ENCODE measurements at regions not wholly inside any gene's neighbourhood (a gene's known extent, or its start where the extent isn't known, plus 50 kb on each side); places are given as distances from the start of the nearest gene placed in this dataset.

DNA sequence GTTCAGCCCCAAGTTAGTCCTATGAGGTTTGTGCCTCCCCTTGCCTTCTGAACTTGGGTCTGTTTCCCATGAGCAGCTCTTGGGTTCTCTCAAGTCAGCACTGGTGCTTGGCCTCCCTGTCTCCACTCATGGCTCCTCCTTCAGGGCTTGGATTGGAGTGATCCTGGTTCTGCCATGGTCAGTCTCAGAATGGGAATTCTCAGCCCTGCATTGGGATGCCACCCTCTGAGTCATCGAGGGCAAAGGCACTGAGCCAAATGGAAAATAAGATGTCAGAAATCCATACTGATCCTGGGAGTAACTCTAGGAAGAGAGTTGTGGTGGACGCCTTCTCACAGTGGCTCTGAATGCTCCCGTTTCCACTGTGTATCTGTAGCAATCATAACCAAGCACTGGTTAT, 233.4 kb upstream of the HABP2 start:
- Histone ChIP-seq H3K27ac (no peak overlapping the region), H3K4me3 (no peak overlapping the region), H3K4me1 (no peaks in the 10 kb centered on the region), H3K27me3 (no peaks in the 10 kb centered on the region), H3K9me3 (no peaks in the 10 kb centered on the region), H3K36me3 (ENCODE audit: low read depth, missing control alignments) (no peaks in the 10 kb centered on the region)
- intact Hi-C loops (cut with DNase I; ENCODE audit: low total_unique reads) = no loop called here
- DNase-seq = no peak
- TF ChIP-seq POLR2A (IDR thresholded peaks at IDR 0.05) = no peak
- TF ChIP-seq, protein P1, sequence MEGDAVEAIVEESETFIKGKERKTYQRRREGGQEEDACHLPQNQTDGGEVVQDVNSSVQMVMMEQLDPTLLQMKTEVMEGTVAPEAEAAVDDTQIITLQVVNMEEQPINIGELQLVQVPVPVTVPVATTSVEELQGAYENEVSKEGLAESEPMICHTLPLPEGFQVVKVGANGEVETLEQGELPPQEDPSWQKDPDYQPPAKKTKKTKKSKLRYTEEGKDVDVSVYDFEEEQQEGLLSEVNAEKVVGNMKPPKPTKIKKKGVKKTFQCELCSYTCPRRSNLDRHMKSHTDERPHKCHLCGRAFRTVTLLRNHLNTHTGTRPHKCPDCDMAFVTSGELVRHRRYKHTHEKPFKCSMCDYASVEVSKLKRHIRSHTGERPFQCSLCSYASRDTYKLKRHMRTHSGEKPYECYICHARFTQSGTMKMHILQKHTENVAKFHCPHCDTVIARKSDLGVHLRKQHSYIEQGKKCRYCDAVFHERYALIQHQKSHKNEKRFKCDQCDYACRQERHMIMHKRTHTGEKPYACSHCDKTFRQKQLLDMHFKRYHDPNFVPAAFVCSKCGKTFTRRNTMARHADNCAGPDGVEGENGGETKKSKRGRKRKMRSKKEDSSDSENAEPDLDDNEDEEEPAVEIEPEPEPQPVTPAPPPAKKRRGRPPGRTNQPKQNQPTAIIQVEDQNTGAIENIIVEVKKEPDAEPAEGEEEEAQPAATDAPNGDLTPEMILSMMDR (IDR thresholded peaks at IDR 0.05) = no peak
- WGBS, 2 donors = 95 to 96% methylated on average over 3 of the region's 3 CpGs

DNA sequence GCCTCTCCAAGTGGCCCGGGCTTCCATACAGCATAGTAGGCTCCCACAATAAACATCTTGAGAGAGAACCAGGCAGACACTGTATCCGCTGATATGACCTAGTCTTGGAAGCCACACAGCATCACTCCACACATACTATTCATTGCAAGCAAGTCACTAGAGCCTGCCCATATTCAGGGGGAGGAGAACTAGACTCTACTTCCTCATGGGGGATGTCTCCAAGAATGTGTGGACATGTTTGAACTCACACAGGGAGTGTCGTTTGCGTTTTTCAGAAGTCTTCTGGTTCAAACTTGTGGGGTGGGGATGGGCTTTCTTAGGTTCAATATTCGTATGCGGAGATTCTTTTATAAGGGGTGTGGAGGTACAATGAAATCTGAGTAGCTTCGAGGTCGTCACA, 232.6 kb upstream of the HABP2 start:
- DNase-seq = no peak
- H3K4me1 ChIP-seq = no peaks in the 10 kb centered on the region
- no peaks in the 10 kb centered on the region for H3K27me3 ChIP-seq
- WGBS, 2 donors = 89% methylated on average over 8 of the region's 8 CpGs
- H3K4me3 ChIP-seq = no peak overlapping the region
- H3K27ac ChIP-seq = no peak overlapping the region
- no peaks in the 10 kb centered on the region for H3K36me3 ChIP-seq (ENCODE audit: low read depth, missing control alignments)
- TF ChIP-seq, protein P1 (IDR thresholded peaks at IDR 0.05) = no peak
- no peak for TF ChIP-seq POLR2A (IDR thresholded peaks at IDR 0.05)
- H3K9me3 ChIP-seq = no peaks in the 10 kb centered on the region
- intact Hi-C loops (cut with DNase I; ENCODE audit: low total_unique reads) = no loop called here

GRCh38 chr10:113320987-113321386, 231.9 kb upstream of the HABP2 start:
- Histone ChIP-seq H3K4me1 (no peaks in the 10 kb centered on the region), H3K36me3 (ENCODE audit: low read depth, missing control alignments) (no peaks in the 10 kb centered on the region), H3K27ac (no peak overlapping the region), H3K27me3 (no peaks in the 10 kb centered on the region), H3K4me3 (no peak overlapping the region), H3K9me3 (no peaks in the 10 kb centered on the region)
- TF ChIP-seq, protein P1 (IDR thresholded peaks at IDR 0.05) = no peak
- no peak for TF ChIP-seq POLR2A (IDR thresholded peaks at IDR 0.05)
- WGBS, 2 donors = 79 to 88% methylated on average over 6 of the region's 6 CpGs
- peak; percentile 17 for DNase-seq
- intact Hi-C loops (cut with DNase I; ENCODE audit: low total_unique reads) = no loop called here

DNA sequence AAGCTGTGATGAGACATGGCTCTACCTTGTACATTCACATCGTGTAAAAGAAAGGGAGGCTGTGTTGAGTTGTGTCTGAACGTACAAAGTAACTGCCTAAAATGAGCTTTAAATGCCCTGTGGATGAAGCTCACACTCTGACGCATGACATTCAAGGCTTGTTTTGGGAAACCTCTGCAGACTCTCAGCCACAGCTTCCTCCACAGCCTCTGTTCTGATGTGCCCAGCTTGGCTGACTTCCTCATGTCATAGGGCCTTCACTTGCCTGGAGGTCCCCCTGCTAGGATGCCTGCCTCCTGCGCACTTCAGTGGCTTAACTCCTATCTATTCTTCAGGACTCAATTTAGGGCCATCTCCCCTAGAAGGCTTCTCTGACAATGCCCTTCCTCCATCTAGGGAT, 230.0 kb upstream of the HABP2 start:
- intact Hi-C loops (cut with DNase I; ENCODE audit: low total_unique reads) = no loop called here
- H3K27ac ChIP-seq = no peak overlapping the region
- H3K27me3 ChIP-seq = no peaks in the 10 kb centered on the region
- DNase-seq = peak; percentile 18
- H3K9me3 ChIP-seq = no peaks in the 10 kb centered on the region
- H3K36me3 ChIP-seq (ENCODE audit: low read depth, missing control alignments) = no peaks in the 10 kb centered on the region
- H3K4me3 ChIP-seq = no peak overlapping the region
- TF ChIP-seq, protein P1 (IDR thresholded peaks at IDR 0.05) = no peak
- TF ChIP-seq POLR2A (IDR thresholded peaks at IDR 0.05) = no peak
- WGBS, 2 donors = 94 to 95% methylated on average over 4 of the region's 4 CpGs
- H3K4me1 ChIP-seq = no peaks in the 10 kb centered on the region

GRCh38 chr10:113323985-113324384, 228.9 kb upstream of the HABP2 start:
- DNase-seq = no peak
- no peaks in the 10 kb centered on the region for H3K36me3 ChIP-seq (ENCODE audit: low read depth, missing control alignments)
- TF ChIP-seq, protein P1 (IDR thresholded peaks at IDR 0.05) = no peak
- TF ChIP-seq POLR2A (IDR thresholded peaks at IDR 0.05) = no peak
- H3K4me1 ChIP-seq = no peaks in the 10 kb centered on the region
- no peaks in the 10 kb centered on the region for H3K9me3 ChIP-seq
- intact Hi-C loops (cut with DNase I; ENCODE audit: low total_unique reads) = no loop called here
- H3K27ac ChIP-seq = no peak overlapping the region
- H3K4me3 ChIP-seq = no peak overlapping the region
- 85 to 88% methylated on average over 4 of the region's 4 CpGs for WGBS, 2 donors
- no peaks in the 10 kb centered on the region for H3K27me3 ChIP-seq
